KMS-11 (cell line): ENCODE measurements at regions not wholly inside any gene's neighbourhood (a gene's known extent, or its start where the extent isn't known, plus 50 kb on each side); places are given as distances from the start of the nearest gene placed in this dataset.

Experiments used
- H2AFZ ChIP-seq: fragments of 200-600 bp; sonication (generic); 2 replicates; pipeline ENCODE4 v1.6.1; 2016; ENCODE audit warnings: antibody characterized with exemption, mixed run types, low read depth
- H3K27ac ChIP-seq: fragments of 200-600 bp; sonication (generic); 2 replicates; pipeline ENCODE4 v1.6.1; 2016; ENCODE audit warnings: mild to moderate bottlenecking, mixed run types
- H3K27me3 ChIP-seq: fragments of 200-600 bp; sonication (generic); 2 replicates; pipeline ENCODE4 v1.6.1; 2017; ENCODE audit warnings: mild to moderate bottlenecking, low read depth, mixed run types, moderate library complexity; ENCODE audit not compliant: insufficient read depth
- H3K36me3 ChIP-seq: fragments of 200-600 bp; sonication (generic); 2 replicates; pipeline ENCODE4 v1.6.1; 2017; ENCODE audit warnings: mild to moderate bottlenecking, mixed run types; ENCODE audit not compliant: insufficient read depth
- H3K4me1 ChIP-seq: fragments of 200-600 bp; sonication (generic); 2 replicates; pipeline ENCODE4 v1.6.1; 2016; ENCODE audit warnings: mild to moderate bottlenecking, low read depth, mixed run types; ENCODE audit not compliant: poor library complexity, severe bottlenecking
- H3K4me2 ChIP-seq: fragments of 200-600 bp; sonication (generic); 2 replicates; pipeline ENCODE4 v1.7.0; 2016; ENCODE audit warnings: mild to moderate bottlenecking, mixed run types
- H3K4me3 ChIP-seq: fragments of 200-600 bp; sonication (generic); IDR thresholded peaks from 2 replicates; pipeline ENCODE4 v1.6.1; 2017; ENCODE audit warnings: low read depth, low read length, mixed read lengths; ENCODE audit not compliant: insufficient read depth
- H3K79me2 ChIP-seq: fragments of 200-600 bp; sonication (generic); 2 replicates; pipeline ENCODE4 v1.6.1; 2016; ENCODE audit warnings: low read depth, mixed run types; ENCODE audit not compliant: insufficient read depth
- H3K9ac ChIP-seq: fragments of 200-600 bp; sonication (generic); 2 replicates; pipeline ENCODE4 v1.6.1; 2016; ENCODE audit warnings: mild to moderate bottlenecking, mixed run types
- H4K20me1 ChIP-seq: fragments of 200-600 bp; sonication (generic); 2 replicates; pipeline ENCODE4 v1.6.1; 2016; ENCODE audit warnings: mild to moderate bottlenecking, mixed run types; ENCODE audit not compliant: insufficient read depth
- TF ChIP-seq, protein P1 (sequence below): fragments of 200-600 bp; sonication (generic); conservative IDR thresholded peaks from 2 replicates; pipeline ENCODE4 v1.6.1; 2017; ENCODE audit warnings: low read depth, mild to moderate bottlenecking, antibody characterized with exemption, low read length, moderate library complexity, mixed read lengths

DNA sequence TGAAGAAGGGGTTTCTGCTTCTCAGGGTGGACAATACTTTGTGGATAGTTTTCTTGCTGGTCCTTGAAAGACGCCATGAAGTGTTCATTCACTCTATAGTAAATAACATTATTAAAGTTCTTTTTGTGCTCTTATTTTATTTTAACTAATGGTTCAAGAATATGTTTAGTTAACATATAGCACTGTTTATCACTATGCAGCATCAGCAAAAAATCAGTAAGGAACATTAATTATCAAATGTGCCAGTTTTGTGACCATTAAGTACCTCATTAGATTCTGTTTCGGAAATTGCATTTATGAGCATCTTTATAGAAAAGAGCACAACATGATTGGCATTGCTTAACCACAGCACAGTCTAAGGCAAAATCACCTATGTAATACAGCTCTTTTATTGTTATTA lies 385.6 kb downstream of the LMO4 start:
- Histone ChIP-seq H3K79me2 (no peaks in the 10 kb centered on the region), H3K4me2 (no peak overlapping the region), H3K9ac (no peak overlapping the region), H2AFZ (no peak overlapping the region), H3K4me1 (peaks cover 30% of the 10 kb centered on the region), H3K36me3 (no peaks in the 10 kb centered on the region), H3K27me3 (no peaks in the 10 kb centered on the region), H4K20me1 (no peaks in the 10 kb centered on the region), H3K4me3 (no peak overlapping the region), H3K27ac (no peak overlapping the region)
- TF ChIP-seq, protein P1, sequence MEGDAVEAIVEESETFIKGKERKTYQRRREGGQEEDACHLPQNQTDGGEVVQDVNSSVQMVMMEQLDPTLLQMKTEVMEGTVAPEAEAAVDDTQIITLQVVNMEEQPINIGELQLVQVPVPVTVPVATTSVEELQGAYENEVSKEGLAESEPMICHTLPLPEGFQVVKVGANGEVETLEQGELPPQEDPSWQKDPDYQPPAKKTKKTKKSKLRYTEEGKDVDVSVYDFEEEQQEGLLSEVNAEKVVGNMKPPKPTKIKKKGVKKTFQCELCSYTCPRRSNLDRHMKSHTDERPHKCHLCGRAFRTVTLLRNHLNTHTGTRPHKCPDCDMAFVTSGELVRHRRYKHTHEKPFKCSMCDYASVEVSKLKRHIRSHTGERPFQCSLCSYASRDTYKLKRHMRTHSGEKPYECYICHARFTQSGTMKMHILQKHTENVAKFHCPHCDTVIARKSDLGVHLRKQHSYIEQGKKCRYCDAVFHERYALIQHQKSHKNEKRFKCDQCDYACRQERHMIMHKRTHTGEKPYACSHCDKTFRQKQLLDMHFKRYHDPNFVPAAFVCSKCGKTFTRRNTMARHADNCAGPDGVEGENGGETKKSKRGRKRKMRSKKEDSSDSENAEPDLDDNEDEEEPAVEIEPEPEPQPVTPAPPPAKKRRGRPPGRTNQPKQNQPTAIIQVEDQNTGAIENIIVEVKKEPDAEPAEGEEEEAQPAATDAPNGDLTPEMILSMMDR, result no peak

DNA sequence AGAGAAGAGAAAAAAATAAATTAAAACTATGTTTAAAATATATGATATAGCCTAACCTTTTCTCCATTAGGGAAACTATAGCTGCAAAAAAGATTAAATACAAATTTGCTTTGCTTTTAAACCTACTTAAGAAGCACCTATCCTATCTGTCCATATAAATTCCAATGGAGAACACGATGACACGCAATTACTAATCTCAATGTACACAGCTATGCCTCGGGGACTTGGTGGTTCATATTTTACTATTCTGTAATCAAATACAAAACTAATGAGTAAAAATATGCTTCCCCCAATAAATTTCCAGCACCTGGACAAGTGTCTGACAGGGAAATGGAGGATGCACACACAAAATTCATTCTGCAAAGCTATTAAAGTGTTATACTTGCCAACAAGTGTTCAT lies 386.4 kb downstream of the LMO4 start:
- H3K27me3 ChIP-seq, result no peaks in the 10 kb centered on the region
- H4K20me1 ChIP-seq, result no peaks in the 10 kb centered on the region
- no peak overlapping the region for H3K4me2 ChIP-seq
- no peak overlapping the region for H2AFZ ChIP-seq
- peaks cover 30% of the 10 kb centered on the region for H3K4me1 ChIP-seq
- no peaks in the 10 kb centered on the region for H3K36me3 ChIP-seq
- no peak overlapping the region for H3K4me3 ChIP-seq
- TF ChIP-seq, protein P1, result no peak
- no peak overlapping the region for H3K27ac ChIP-seq
- H3K9ac ChIP-seq, result no peak overlapping the region
- no peaks in the 10 kb centered on the region for H3K79me2 ChIP-seq

DNA sequence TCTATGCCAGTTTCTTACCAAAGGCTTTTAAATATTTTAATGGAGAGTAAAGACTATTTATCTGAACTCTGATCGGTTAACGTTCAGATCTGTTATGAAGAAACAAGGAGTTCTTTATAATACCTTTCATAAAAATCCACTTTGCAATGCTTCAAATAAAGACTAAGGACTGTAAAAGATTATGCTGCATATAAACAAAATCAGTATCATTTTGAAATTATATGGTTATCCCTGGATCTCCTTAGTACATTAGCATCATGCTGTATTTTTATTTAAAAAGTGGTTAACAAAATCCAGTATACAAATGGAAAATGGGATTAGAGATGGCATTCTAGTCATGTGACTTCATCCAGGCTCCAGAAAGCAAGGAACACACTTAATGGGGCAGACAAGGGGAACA lies 386.8 kb downstream of the LMO4 start:
- Histone ChIP-seq H4K20me1 (no peaks in the 10 kb centered on the region), H3K36me3 (no peaks in the 10 kb centered on the region), H3K27me3 (no peaks in the 10 kb centered on the region), H3K9ac (no peak overlapping the region), H3K4me2 (no peak overlapping the region), H3K4me3 (no peak overlapping the region), H3K79me2 (no peaks in the 10 kb centered on the region), H3K27ac (no peak overlapping the region), H3K4me1 (peaks cover 30% of the 10 kb centered on the region), H2AFZ (no peak overlapping the region)
- TF ChIP-seq, protein P1, result no peak

DNA sequence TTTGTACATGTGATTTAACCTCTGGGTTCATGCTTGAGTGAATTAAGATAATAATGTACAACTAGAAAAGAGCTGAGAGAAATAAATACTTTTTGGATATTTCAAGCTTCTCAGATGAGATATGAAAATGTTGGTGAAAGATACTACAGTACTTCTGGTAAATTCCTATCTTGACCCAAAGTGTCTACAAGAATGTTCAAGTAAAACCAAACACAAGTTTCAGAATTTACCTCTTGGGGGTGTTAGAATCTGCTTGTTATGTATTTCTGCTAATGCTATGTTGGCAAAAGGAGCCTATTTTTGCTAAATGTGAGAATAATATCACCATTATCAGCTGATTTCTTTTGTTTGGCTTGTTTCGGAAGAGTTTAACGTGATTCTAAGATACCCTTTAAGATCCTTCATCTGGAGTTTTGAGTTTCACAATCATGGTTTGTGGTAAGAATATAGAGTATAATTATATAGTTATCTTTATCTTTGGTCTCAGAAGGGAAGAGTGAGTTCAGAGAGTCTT lies 388.5 kb downstream of the LMO4 start:
- H3K36me3 ChIP-seq, result no peaks in the 10 kb centered on the region
- TF ChIP-seq, protein P1, result no peak
- no peaks in the 10 kb centered on the region for H4K20me1 ChIP-seq
- no peaks in the 10 kb centered on the region for H3K79me2 ChIP-seq
- H2AFZ ChIP-seq, result no peak overlapping the region
- H3K4me1 ChIP-seq, result peaks cover 30% of the 10 kb centered on the region
- peak overlapping the region; percentile 57; the same call in 1 of the 2 replicates for H3K4me2 ChIP-seq
- no peak overlapping the region for H3K4me3 ChIP-seq
- H3K27me3 ChIP-seq, result no peaks in the 10 kb centered on the region
- peak overlapping the region; percentile 44; the same call in 1 of the 2 replicates for H3K27ac ChIP-seq
- H3K9ac ChIP-seq, result no peak overlapping the region
